Esophagus muscularis mucosa (tissue), 4 donors: ENCODE measurements at regions not wholly inside any gene's neighbourhood (a gene's known extent, or its start where the extent isn't known, plus 50 kb on each side); places are given as distances from the start of the nearest gene placed in this dataset.

Source experiments
- DNase-seq: peaks from one replicate; pipeline ENCODE4 v3.0.0-alpha.2; 2017; ENCODE audit errors: extremely low spot score
- H3K27ac ChIP-seq, 4 donors: fragments of 200-600 bp; sonication (generic); replicated peaks in 1 of 4; 1 replicate in 3 of 4; 2 replicates in 1 of 4; pipeline ENCODE4 v1.5.1; 2016 to 2019; ENCODE audit warnings: mild to moderate bottlenecking in 1 of 4
- H3K27me3 ChIP-seq, 4 donors: fragments of 200-600 bp; sonication (generic); one replicate each; pipeline versions ENCODE4 v1.5.1 to v1.6.0; 2016 to 2019
- H3K36me3 ChIP-seq, 4 donors: fragments of 200-600 bp; sonication (generic); one replicate each; pipeline ENCODE4 v1.5.1; 2016 to 2019
- H3K4me1 ChIP-seq, 4 donors: fragments of 200-600 bp; sonication (generic); one replicate each; pipeline ENCODE4 v1.5.1; 2016 to 2019
- H3K4me3 ChIP-seq, 4 donors: fragments of 200-600 bp; sonication (generic); 1 replicate in 2 of 4; 2 replicates in 2 of 4; pipeline ENCODE4 v1.5.1; 2016 to 2019; ENCODE audit warnings: mild to moderate bottlenecking in 4 of 4, moderate library complexity in 1 of 4
- H3K9me3 ChIP-seq, 4 donors: fragments of 200-600 bp; sonication (generic); 1 replicate in 3 of 4; 2 replicates in 1 of 4; pipeline ENCODE4 v1.5.1; 2016 to 2019
- EP300 ChIP-seq: sonication (generic); formaldehyde crosslinking; IDR thresholded peaks from one replicate; pipeline ENCODE4 v1.6.1; 2017; ENCODE audit warnings: antibody characterized with exemption
- POLR2A ChIP-seq: fragments of 450-650 bp; IDR thresholded peaks from one replicate; pipeline ENCODE4 v1.6.1; 2017; ENCODE audit warnings: antibody characterized with exemption, moderate library complexity, mild to moderate bottlenecking, low read depth
- POLR2AphosphoS5 ChIP-seq, 2 donors: sonication (generic); formaldehyde crosslinking; IDR thresholded peaks; one replicate each; pipeline ENCODE4 v1.6.1; 2017; ENCODE audit warnings: antibody characterized with exemption in 2 of 2
- WGBS: methylation state at CpG from one replicate; pipeline ENCODE4 v1.1.5; 2018; 5-methylcytosine and 5-hydroxymethylcytosine counted together
- intact Hi-C: fragments of 100-400 bp; cut with DNase I; formaldehyde crosslinking; loops from one replicate; pipeline ENCODE4 v1.15.1; 2023
- TF ChIP-seq, protein P1 (sequence below), 3 experiments: fragments of 200-600 bp in 2 of 3; fragments of 450-650 bp in 1 of 3; sonication (generic) in 2 of 3; IDR thresholded peaks; one replicate each; pipeline ENCODE4 v1.5.1; 2017 to 2019; ENCODE audit warnings: antibody characterized with exemption in 3 of 3, mild to moderate bottlenecking in 2 of 3, moderate library complexity in 1 of 3

DNA sequence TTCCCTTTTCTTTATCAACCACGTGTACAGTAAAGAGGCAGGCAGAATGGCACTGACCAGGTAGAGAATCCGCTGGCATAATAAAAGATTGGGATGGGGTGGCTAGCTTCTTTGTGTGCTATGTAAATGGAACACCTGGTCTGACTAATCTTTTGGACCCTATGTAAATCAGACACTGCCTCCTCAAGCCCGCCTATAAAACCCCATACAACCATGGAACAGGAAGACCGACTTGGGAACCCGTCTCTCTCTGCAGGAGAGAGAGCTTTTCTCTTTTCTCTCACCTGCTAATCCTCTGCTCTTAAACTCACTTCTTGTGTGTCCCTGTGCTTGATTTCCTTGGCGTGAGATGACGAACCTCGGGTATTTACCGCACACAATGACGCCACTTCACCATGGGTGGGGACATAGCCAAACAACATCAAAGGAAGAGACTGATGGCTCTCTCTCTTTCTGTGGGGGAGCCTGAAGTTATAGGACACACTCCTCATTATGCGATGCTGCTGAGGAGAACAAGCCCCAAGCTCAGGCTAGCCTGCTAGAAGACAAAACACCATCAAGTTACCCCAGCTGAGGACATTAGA is 94.2 kb downstream of the ARL5B start:
- Histone ChIP-seq H3K9me3 (no peaks in the 10 kb centered on the region), H3K36me3 (no peaks in the 10 kb centered on the region), H3K27me3 (no peaks in the 10 kb centered on the region), H3K27ac (no peak overlapping the region), H3K4me1 (no peaks in the 10 kb centered on the region), H3K4me3 (no peak overlapping the region)
- 79% methylated on average over 11 of the region's 11 CpGs for whole genome bisulfite sequencing
- no peak for DNase-seq
- intact Hi-C loops, result no loop called here
- TF ChIP-seq POLR2AphosphoS5 (IDR thresholded peaks at IDR 0.05) (no peak), EP300 (no peak), POLR2A (no peak)
- TF ChIP-seq, protein P1, sequence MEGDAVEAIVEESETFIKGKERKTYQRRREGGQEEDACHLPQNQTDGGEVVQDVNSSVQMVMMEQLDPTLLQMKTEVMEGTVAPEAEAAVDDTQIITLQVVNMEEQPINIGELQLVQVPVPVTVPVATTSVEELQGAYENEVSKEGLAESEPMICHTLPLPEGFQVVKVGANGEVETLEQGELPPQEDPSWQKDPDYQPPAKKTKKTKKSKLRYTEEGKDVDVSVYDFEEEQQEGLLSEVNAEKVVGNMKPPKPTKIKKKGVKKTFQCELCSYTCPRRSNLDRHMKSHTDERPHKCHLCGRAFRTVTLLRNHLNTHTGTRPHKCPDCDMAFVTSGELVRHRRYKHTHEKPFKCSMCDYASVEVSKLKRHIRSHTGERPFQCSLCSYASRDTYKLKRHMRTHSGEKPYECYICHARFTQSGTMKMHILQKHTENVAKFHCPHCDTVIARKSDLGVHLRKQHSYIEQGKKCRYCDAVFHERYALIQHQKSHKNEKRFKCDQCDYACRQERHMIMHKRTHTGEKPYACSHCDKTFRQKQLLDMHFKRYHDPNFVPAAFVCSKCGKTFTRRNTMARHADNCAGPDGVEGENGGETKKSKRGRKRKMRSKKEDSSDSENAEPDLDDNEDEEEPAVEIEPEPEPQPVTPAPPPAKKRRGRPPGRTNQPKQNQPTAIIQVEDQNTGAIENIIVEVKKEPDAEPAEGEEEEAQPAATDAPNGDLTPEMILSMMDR (IDR thresholded peaks at IDR 0.05), result no peak

DNA sequence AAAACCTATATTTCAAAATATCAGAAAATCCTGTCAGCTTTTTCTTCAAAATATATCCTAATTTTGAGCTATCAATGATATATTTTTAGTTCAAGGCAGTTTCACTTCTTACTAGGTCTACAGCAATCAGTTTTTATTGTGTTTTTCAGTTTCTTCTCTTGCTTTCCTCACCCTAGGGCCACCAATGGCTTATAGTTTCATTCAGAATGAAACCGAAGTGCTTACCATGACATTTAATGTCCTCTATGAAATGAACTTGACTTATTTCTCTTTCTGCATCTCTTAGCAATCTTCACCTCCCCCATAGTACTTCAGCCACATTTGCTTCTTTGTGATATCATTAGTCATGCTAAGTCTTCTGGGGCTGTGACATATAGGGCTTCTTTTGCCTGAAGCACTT is 100.3 kb downstream of the ARL5B start:
- H3K4me1 ChIP-seq, result no peaks in the 10 kb centered on the region
- no peak overlapping the region for H3K27ac ChIP-seq
- 84% methylated on average over 1 of the region's 1 CpG for WGBS
- intact Hi-C loops, result no loop called here
- H3K36me3 ChIP-seq, result no peaks in the 10 kb centered on the region
- no peaks in the 10 kb centered on the region for H3K27me3 ChIP-seq
- H3K9me3 ChIP-seq, result no peaks in the 10 kb centered on the region
- no peak overlapping the region for H3K4me3 ChIP-seq
- TF ChIP-seq, protein P1 (IDR thresholded peaks at IDR 0.05), result no peak
- DNase-seq, result no peak

DNA sequence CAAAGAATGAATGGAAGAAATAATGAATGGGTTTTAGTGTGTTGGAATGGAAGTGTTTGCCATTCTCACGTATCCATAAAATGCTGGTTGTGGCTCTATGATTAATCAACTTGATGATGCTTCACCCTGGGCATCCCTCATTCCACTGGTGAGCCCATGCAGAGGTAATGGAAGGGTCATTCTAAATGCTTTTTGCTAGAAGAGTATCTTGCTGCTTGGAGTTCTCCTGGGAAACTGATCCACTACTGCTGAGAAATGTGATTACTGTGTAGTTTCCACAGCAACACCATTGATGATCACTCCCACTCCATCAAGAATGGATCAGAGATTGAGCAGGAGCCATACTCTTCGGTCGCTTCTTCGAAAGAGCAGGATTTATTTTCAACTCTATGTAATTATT is 101.6 kb downstream of the ARL5B start:
- no peak for DNase-seq
- Histone ChIP-seq H3K4me1 (no peaks in the 10 kb centered on the region), H3K9me3 (no peaks in the 10 kb centered on the region), H3K4me3 (no peak overlapping the region), H3K27me3 (no peaks in the 10 kb centered on the region), H3K27ac (no peak overlapping the region), H3K36me3 (no peaks in the 10 kb centered on the region)
- TF ChIP-seq POLR2A (no peak), EP300 (no peak), POLR2AphosphoS5 (IDR thresholded peaks at IDR 0.05) (no peak)
- TF ChIP-seq, protein P1 (IDR thresholded peaks at IDR 0.05), result no peak
- intact Hi-C loops, result no loop called here
- 75% methylated on average over 4 of the region's 4 CpGs for WGBS

DNA sequence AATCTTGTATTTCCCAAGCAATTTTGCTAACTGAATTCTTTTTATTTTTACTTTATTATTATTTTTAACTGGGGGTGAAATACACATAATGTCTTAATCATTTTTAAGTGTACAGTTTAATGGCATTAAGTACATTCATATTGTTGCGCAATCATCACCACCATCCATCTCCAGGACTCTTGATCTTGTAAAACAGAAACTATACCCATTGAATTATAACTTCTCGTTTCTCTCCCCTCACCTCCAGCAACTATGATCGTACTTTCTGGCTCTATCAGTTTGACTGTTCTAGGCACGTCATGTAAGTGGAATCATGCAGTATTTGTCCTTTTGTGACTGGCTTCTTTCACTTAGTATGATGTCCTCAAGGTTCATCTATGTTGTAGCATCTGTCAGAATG is 108.8 kb downstream of the ARL5B start:
- TF ChIP-seq, protein P1 (IDR thresholded peaks at IDR 0.05), result no peak
- TF ChIP-seq EP300, result no peak
- no peak for TF ChIP-seq POLR2A
- TF ChIP-seq POLR2AphosphoS5 (IDR thresholded peaks at IDR 0.05), result no peak
- H3K4me3 ChIP-seq, result no peak overlapping the region
- H3K36me3 ChIP-seq, result no peaks in the 10 kb centered on the region
- no peaks in the 10 kb centered on the region for H3K27me3 ChIP-seq
- no peak for DNase-seq
- no peaks in the 10 kb centered on the region for H3K4me1 ChIP-seq
- no peak overlapping the region for H3K27ac ChIP-seq
- WGBS, result 90% methylated on average over 4 of the region's 4 CpGs
- H3K9me3 ChIP-seq, result no peaks in the 10 kb centered on the region
- intact Hi-C loops, result no loop called here

DNA sequence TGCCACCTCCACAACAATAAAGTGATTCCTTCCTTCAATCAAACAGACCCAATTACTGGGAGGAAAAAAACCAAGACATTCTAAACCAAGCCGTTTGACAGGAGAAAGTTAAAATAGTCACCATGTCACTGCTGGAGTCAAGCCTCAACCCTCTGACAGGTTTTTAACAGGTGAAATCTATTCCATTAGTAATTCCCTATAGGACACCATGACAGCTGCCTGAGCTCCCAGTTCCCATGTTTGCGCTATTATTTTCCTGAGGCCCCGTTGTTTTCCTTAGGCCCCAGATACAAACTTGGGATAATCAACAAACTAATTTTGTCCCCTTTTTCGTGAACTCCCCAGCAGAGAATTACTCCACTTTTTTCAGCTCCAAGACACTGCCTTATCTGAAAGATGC is 113.9 kb downstream of the ARL5B start:
- no peaks in the 10 kb centered on the region for H3K27me3 ChIP-seq
- no peak overlapping the region for H3K27ac ChIP-seq
- DNase-seq, result no peak
- WGBS, result 89% methylated on average over 4 of the region's 4 CpGs
- H3K9me3 ChIP-seq, result no peaks in the 10 kb centered on the region
- intact Hi-C loops, result no loop called here
- no peaks in the 10 kb centered on the region for H3K36me3 ChIP-seq
- H3K4me1 ChIP-seq, result no peaks in the 10 kb centered on the region
- H3K4me3 ChIP-seq, result no peak overlapping the region
- no peak for TF ChIP-seq EP300
- no peak for TF ChIP-seq POLR2AphosphoS5 (IDR thresholded peaks at IDR 0.05)
- no peak for TF ChIP-seq POLR2A
- TF ChIP-seq, protein P1 (IDR thresholded peaks at IDR 0.05), result no peak
